ENCODE measurements at regions not wholly inside any gene's neighbourhood (a gene's known extent, or its start where the extent isn't known, plus 50 kb on each side); places are given as distances from the start of the nearest gene placed in this dataset.

- TF ChIP-seq HNF4G (IDR thresholded peaks at IDR 0.05; ENCODE audit: borderline replicate concordance, low read depth, low read length) (no peak), HNF4G (CRISPR knock-in tag; IDR thresholded peaks at IDR 0.05; ENCODE audit: borderline replicate concordance, low read depth) (no peak), ZBTB49 (CRISPR knock-in tag; IDR thresholded peaks at IDR 0.05; ENCODE audit: borderline replicate concordance) (no peak), ZNF605 (CRISPR knock-in tag; IDR thresholded peaks at IDR 0.05) (no peak), AHR (CRISPR knock-in tag; IDR thresholded peaks at IDR 0.05) (no peak)
Measured at GRCh38 chr2:104649866-104650265, 204.0 kb upstream of the POU3F3 start (continued).

- Histone ChIP-seq H3K27ac (ENCODE audit: extremely low read length, insufficient read depth, low read length) (no peak overlapping the region), H3K4me1 (ENCODE audit: insufficient read depth, low read length) (no peaks in the 10 kb centered on the region), H3K9ac (ENCODE audit: insufficient read depth, low read depth, low read length) (no peak overlapping the region), H2AFZ (ENCODE audit: low read length) (no peak overlapping the region), H3K4me2 (ENCODE audit: low read depth, low read length) (no peak overlapping the region), H3K36me3 (replicated peaks in 1 of 2; ENCODE audit: control insufficient read depth in 1 of 2, insufficient read depth in 2 of 2, low read length in 2 of 2) (no peaks in the 10 kb centered on the region), H3K4me3 (replicated peaks in 1 of 3; ENCODE audit: insufficient read depth in 1 of 3, low read depth in 2 of 3, low read length in 3 of 3) (no peak overlapping the region), H3K9me3 (ENCODE audit: low read length) (no peaks in the 10 kb centered on the region), H3K79me2 (ENCODE audit: insufficient read depth, low read length) (no peaks in the 10 kb centered on the region), H3K27me3 (ENCODE audit: control insufficient read depth in 1 of 2, insufficient read depth in 2 of 2, low read length in 2 of 2) (no peaks in the 10 kb centered on the region), H4K20me1 (ENCODE audit: insufficient read depth, low read length) (no peaks in the 10 kb centered on the region)
- in situ Hi-C loops (cut with HindIII; ENCODE audit: extremely low pct_ligation_motif_present, low pct_unique_long_range_greater_than_20kb): no loop called here
- ATAC-seq (no peak), DNase-seq (ENCODE audit: low spot score) (no peak), FAIRE-seq (no peak)
- POLR2A ChIA-PET: no interaction called here
- CTCF ChIA-PET (ENCODE audit: low intra/inter-chr PET ratio, low total read pairs): no interaction called here
- intact Hi-C loops (cut with micrococcal nuclease; ENCODE audit: unreplicated experiment): no loop called here
- BruUV-seq (replicated peaks): no TSS peak
- TF ChIP-seq ZNF138 (CRISPR knock-in tag; IDR thresholded peaks at IDR 0.05; ENCODE audit: low read depth) (no peak), EEA1 (CRISPR knock-in tag; IDR thresholded peaks at IDR 0.05; ENCODE audit: borderline replicate concordance) (no peak), ZNF777 (CRISPR knock-in tag; IDR thresholded peaks at IDR 0.05) (no peak), EP300 (IDR thresholded peaks at IDR 0.05; ENCODE audit: low read depth in 2 of 2, low read length in 2 of 2) (no peak), EP300 (CRISPR knock-in tag; IDR thresholded peaks at IDR 0.05; ENCODE audit: borderline replicate concordance) (no peak), ZEB1 (IDR thresholded peaks at IDR 0.05; ENCODE audit: insufficient replicate concordance, low read depth) (no peak), NFRKB (IDR thresholded peaks at IDR 0.05) (0 out of 2 replicates have a peak, but pooled peaks have one; percentile 24), YEATS4 (CRISPR knock-in tag; IDR thresholded peaks at IDR 0.05; ENCODE audit: borderline replicate concordance) (no peak), ZNF142 (CRISPR knock-in tag; IDR thresholded peaks at IDR 0.05) (no peak), ZNF331 (CRISPR knock-in tag; IDR thresholded peaks at IDR 0.05) (no peak)
Measured at GRCh38 chr2:104650405-104650996, 203.4 kb upstream of the POU3F3 start.

All from HepG2 (cell line).